GM23338 (cell line): ENCODE measurements at regions not wholly inside any gene's neighbourhood (a gene's known extent, or its start where the extent isn't known, plus 50 kb on each side); places are given as distances from the start of the nearest gene placed in this dataset.

Experiments
- ATAC-seq: fragments of 200-7000 bp; cut with Tn5 transposase; 3 replicates; pipeline ENCODE4 v1.9.1; 2020
- DNase-seq: peaks from one replicate; pipeline ENCODE4 v3.0.0-alpha.2; 2015; ENCODE audit warnings: low spot score
- H2AFZ ChIP-seq: fragments of 200-600 bp; sonication (generic); 2 replicates; pipeline ENCODE4 v1.8.0; 2016; ENCODE audit warnings: antibody characterized with exemption, mild to moderate bottlenecking, moderate library complexity
- H3F3A ChIP-seq: fragments of 200-600 bp; sonication (generic); replicated peaks from 2 replicates; pipeline ENCODE4 v1.8.0; 2017; ENCODE audit warnings: antibody characterized with exemption, mixed run types, low read depth
- H3K27ac ChIP-seq: fragments of 200-600 bp; sonication (generic); 2 replicates; pipeline ENCODE4 v1.6.1; 2016; ENCODE audit warnings: low read depth
- H3K27me3 ChIP-seq: fragments of 200-600 bp; sonication (generic); 2 replicates; pipeline ENCODE4 v1.8.0; 2016; ENCODE audit warnings: mild to moderate bottlenecking, mixed run types, moderate library complexity; ENCODE audit not compliant: insufficient read depth
- H3K36me3 ChIP-seq: fragments of 200-600 bp; sonication (generic); 2 replicates; pipeline ENCODE4 v1.8.0; 2016; ENCODE audit warnings: mild to moderate bottlenecking; ENCODE audit not compliant: insufficient read depth
- H3K4me1 ChIP-seq: fragments of 200-600 bp; sonication (generic); 2 replicates; pipeline ENCODE4 v1.8.0; 2016; ENCODE audit warnings: mild to moderate bottlenecking, moderate library complexity; ENCODE audit not compliant: insufficient read depth
- H3K4me2 ChIP-seq: fragments of 200-600 bp; sonication (generic); 2 replicates; pipeline ENCODE4 v1.7.1; 2017; ENCODE audit warnings: mixed run types
- H3K4me3 ChIP-seq: fragments of 200-600 bp; sonication (generic); 2 replicates; pipeline ENCODE4 v1.6.1; 2016; ENCODE audit warnings: mixed run types
- H3K79me2 ChIP-seq: fragments of 200-600 bp; sonication (generic); replicated peaks from 2 replicates; pipeline ENCODE4 v1.8.0; 2017; ENCODE audit warnings: mild to moderate bottlenecking; ENCODE audit not compliant: insufficient read depth
- H3K9me2 ChIP-seq: fragments of 200-600 bp; sonication (generic); 2 replicates; pipeline ENCODE4 v1.8.0; 2017; ENCODE audit not compliant: insufficient read depth
- H4K20me1 ChIP-seq: fragments of 200-600 bp; sonication (generic); replicated peaks from 2 replicates; pipeline ENCODE4 v1.8.0; 2017; ENCODE audit warnings: mild to moderate bottlenecking; ENCODE audit not compliant: insufficient read depth
- H3K27ac Mint-ChIP-seq: 2 replicates; pipeline ENCODE4 v1.8.0; 2020; ENCODE audit warnings: inconsistent platforms, mild to moderate bottlenecking, moderate library complexity, mixed read lengths
- H3K27me3 Mint-ChIP-seq: 3 replicates; pipeline ENCODE4 v1.8.0; 2022; ENCODE audit warnings: low read depth, mild to moderate bottlenecking, moderate library complexity, mixed read lengths, inconsistent platforms; ENCODE audit not compliant: insufficient read depth, poor library complexity
- H3K36me3 Mint-ChIP-seq: 3 replicates; pipeline ENCODE4 v1.8.0; 2021; ENCODE audit warnings: low read depth, mild to moderate bottlenecking, inconsistent platforms, moderate library complexity, mixed read lengths
- H3K4me1 Mint-ChIP-seq: 3 replicates; pipeline ENCODE4 v1.8.0; 2020; ENCODE audit warnings: mild to moderate bottlenecking, inconsistent platforms, mixed read lengths
- H3K4me3 Mint-ChIP-seq: 3 replicates; pipeline ENCODE4 v1.8.0; 2021; ENCODE audit warnings: moderate library complexity, mild to moderate bottlenecking, inconsistent platforms, mixed read lengths
- H3K9me3 Mint-ChIP-seq: 3 replicates; pipeline ENCODE4 v1.8.0; 2020; ENCODE audit warnings: moderate library complexity, mild to moderate bottlenecking, inconsistent platforms, mixed read lengths
- CTCF ChIP-seq, 2 experiments: fragments of 200-600 bp in 1 of 2; sonication (generic) in 1 of 2; conservative IDR thresholded peaks; 2 replicates each; pipeline versions ENCODE4 v1.5.1 to v1.6.1; 2016 to 2017; ENCODE audit warnings: antibody characterized with exemption in 2 of 2, low read depth in 2 of 2, mild to moderate bottlenecking in 2 of 2, moderate library complexity in 1 of 2
- ETS1 ChIP-seq: IDR thresholded peaks from 2 replicates; pipeline ENCODE4 v1.6.1; 2016; ENCODE audit warnings: antibody characterized with exemption
- EZH2 ChIP-seq: fragments of 200-600 bp; sonication (generic); IDR thresholded peaks from one replicate; pipeline ENCODE4 v1.8.0; 2017; ENCODE audit warnings: antibody characterized with exemption, mild to moderate bottlenecking, low read depth; ENCODE audit not compliant: unreplicated experiment
- JUNB ChIP-seq: IDR thresholded peaks from one replicate; pipeline ENCODE4 v1.6.1; 2016; ENCODE audit warnings: antibody characterized with exemption; ENCODE audit not compliant: unreplicated experiment
- NANOG ChIP-seq: IDR thresholded peaks from 2 replicates; pipeline ENCODE4 v1.6.1; 2016; ENCODE audit warnings: antibody characterized with exemption, borderline replicate concordance
- POLR2AphosphoS5 ChIP-seq: IDR thresholded peaks from 2 replicates; pipeline ENCODE4 v1.6.1; 2016; ENCODE audit warnings: antibody characterized with exemption, low read depth
- REST ChIP-seq: IDR thresholded peaks from one replicate; pipeline ENCODE4 v1.6.1; 2018; ENCODE audit warnings: antibody characterized with exemption; ENCODE audit not compliant: unreplicated experiment
- STAT1 ChIP-seq: IDR thresholded peaks from one replicate; pipeline ENCODE4 v1.6.1; 2016; ENCODE audit warnings: antibody characterized with exemption; ENCODE audit not compliant: unreplicated experiment
- ZNF114 ChIP-seq: fragments of 250-450 bp; sonication (Bioruptor Pico); IDR thresholded peaks from 2 replicates; pipeline ENCODE4 v1.5.0; 2020; ENCODE audit warnings: mild to moderate bottlenecking, moderate library complexity
- ZNF331 ChIP-seq: fragments of 250-450 bp; sonication (Bioruptor Pico); IDR thresholded peaks from 2 replicates; pipeline ENCODE4 v1.5.0; 2020; ENCODE audit warnings: low read depth, mild to moderate bottlenecking, moderate library complexity
- ZNF462 ChIP-seq: fragments of 250-450 bp; sonication (Bioruptor Pico); IDR thresholded peaks from 2 replicates; pipeline ENCODE4 v1.5.0; 2020; ENCODE audit warnings: mild to moderate bottlenecking, moderate library complexity

GRCh38 chr12:116444590-116444943 is 114.6 kb upstream of the MAP1LC3B2 start:
- H3K9me2 ChIP-seq, result no peaks in the 10 kb centered on the region
- H3F3A ChIP-seq, result no peaks in the 10 kb centered on the region
- H3K79me2 ChIP-seq, result no peaks in the 10 kb centered on the region
- H2AFZ ChIP-seq, result no peak overlapping the region
- no peak overlapping the region for H3K4me2 ChIP-seq
- no peaks in the 10 kb centered on the region for H3K36me3 Mint-ChIP-seq
- H3K9me3 Mint-ChIP-seq, result no peaks in the 10 kb centered on the region
- H3K36me3 ChIP-seq, result no peaks in the 10 kb centered on the region
- no peaks in the 10 kb centered on the region for H3K4me1 ChIP-seq
- peaks cover 5% of the 10 kb centered on the region; the same call in 2 of the 3 replicates for H3K4me1 Mint-ChIP-seq
- no peak overlapping the region for H3K4me3 ChIP-seq
- no peak for DNase-seq
- peaks cover 9% of the 10 kb centered on the region for H3K27me3 Mint-ChIP-seq
- no peak for TF ChIP-seq STAT1
- no peak for TF ChIP-seq POLR2AphosphoS5
- TF ChIP-seq ETS1, result no peak
- TF ChIP-seq ZNF462, result no peak
- no peak for TF ChIP-seq ZNF114
- no peak for TF ChIP-seq CTCF (conservative IDR thresholded peaks at IDR 0.05; ENCODE audit: low read depth in 2 of 2)
- no peak for TF ChIP-seq EZH2
- no peak for TF ChIP-seq REST
- TF ChIP-seq JUNB, result no peak
- no peak for TF ChIP-seq NANOG
- no peak for TF ChIP-seq ZNF331 (CRISPR knock-in tag)
- ATAC-seq, result no peak
- H4K20me1 ChIP-seq, result no peaks in the 10 kb centered on the region
- H3K27ac ChIP-seq, result no peak overlapping the region
- no peak overlapping the region for H3K27ac Mint-ChIP-seq
- no peak overlapping the region for H3K4me3 Mint-ChIP-seq
- no peaks in the 10 kb centered on the region for H3K27me3 ChIP-seq
